Suprapubic skin (tissue), 4 donors: ENCODE measurements at regions not wholly inside any gene's neighbourhood (a gene's known extent, or its start where the extent isn't known, plus 50 kb on each side); places are given as distances from the start of the nearest gene placed in this dataset.

Source experiments
- DNase-seq, 2 donors: peaks; one replicate each; pipeline ENCODE4 v3.0.0-alpha.2; 2019; ENCODE audit warnings: low spot score in 2 of 2
- H3K27ac ChIP-seq: fragments of 200-600 bp; sonication (generic); one replicate; pipeline ENCODE4 v1.5.1; 2019
- H3K27me3 ChIP-seq: fragments of 200-600 bp; sonication (generic); one replicate; pipeline ENCODE4 v1.5.1; 2019
- H3K36me3 ChIP-seq: fragments of 200-600 bp; sonication (generic); one replicate; pipeline ENCODE4 v1.5.1; 2019
- H3K4me1 ChIP-seq: fragments of 200-600 bp; sonication (generic); one replicate; pipeline ENCODE4 v1.5.1; 2019
- H3K4me3 ChIP-seq: fragments of 200-600 bp; sonication (generic); one replicate; pipeline ENCODE4 v1.5.1; 2019; ENCODE audit warnings: mild to moderate bottlenecking
- H3K9me3 ChIP-seq: fragments of 200-600 bp; sonication (generic); one replicate; pipeline ENCODE4 v1.5.1; 2019
- EP300 ChIP-seq: sonication (generic); formaldehyde crosslinking; IDR thresholded peaks from one replicate; pipeline ENCODE4 v1.6.1; 2017; ENCODE audit warnings: antibody characterized with exemption
- POLR2A ChIP-seq, 2 donors: fragments of 450-650 bp; IDR thresholded peaks; one replicate each; pipeline ENCODE4 v1.6.1; 2017; ENCODE audit warnings: antibody characterized with exemption in 2 of 2, mild to moderate bottlenecking in 2 of 2, moderate library complexity in 2 of 2
- POLR2AphosphoS5 ChIP-seq, 3 donors: sonication (generic); formaldehyde crosslinking; IDR thresholded peaks; one replicate each; pipeline ENCODE4 v1.6.1; 2017; ENCODE audit warnings: antibody characterized with exemption in 3 of 3
- WGBS: methylation state at CpG from one replicate; pipeline ENCODE4 v1.1.5; 2018; 5-methylcytosine and 5-hydroxymethylcytosine counted together
- TF ChIP-seq, protein P1 (sequence below), 2 donors: fragments of 200-600 bp in 1 of 2; fragments of 450-650 bp in 1 of 2; sonication (generic) in 1 of 2; IDR thresholded peaks; one replicate each; pipeline ENCODE4 v1.5.1; 2016 to 2019; ENCODE audit warnings: antibody characterized with exemption in 2 of 2, mild to moderate bottlenecking in 1 of 2, moderate library complexity in 1 of 2

DNA sequence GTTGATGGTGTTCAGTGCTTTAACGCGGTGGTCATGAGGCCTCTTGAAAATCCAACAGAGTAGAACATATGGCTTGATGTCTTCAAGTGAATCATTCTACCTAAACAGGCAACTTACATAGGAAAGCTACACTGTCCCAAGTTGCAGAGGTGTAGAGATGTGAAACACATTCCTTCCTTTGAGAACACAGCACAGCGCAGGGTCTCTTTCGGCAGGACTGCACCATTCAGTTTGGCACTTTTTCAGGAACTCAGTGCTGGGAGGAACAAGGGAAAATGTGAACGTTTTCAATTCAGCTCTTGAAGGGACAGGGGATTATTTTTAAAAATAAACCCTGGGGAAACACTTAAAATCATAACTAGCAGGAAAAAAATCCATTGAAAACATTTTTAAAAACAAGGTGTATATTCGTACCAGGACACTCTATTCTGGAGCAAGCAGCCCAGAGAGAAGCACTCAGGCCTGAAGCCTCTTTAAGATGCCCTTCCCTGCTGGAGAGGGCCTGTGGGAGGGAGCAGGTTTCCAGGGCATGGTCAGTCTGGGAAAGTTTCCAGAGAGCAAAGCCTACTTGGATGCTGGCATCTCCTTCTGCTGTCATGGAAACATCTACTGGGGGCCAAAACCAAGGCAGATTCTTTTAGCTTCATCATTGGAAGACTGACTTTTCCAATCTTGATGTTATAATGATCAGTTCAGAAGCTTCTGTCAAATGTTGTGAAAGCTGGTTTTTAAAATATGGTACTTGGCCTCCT lies 60.4 kb upstream of the NPVF start:
- H3K27ac ChIP-seq, result no peak overlapping the region
- WGBS, result 76% methylated on average over 6 of the region's 6 CpGs
- H3K9me3 ChIP-seq, result no peaks in the 10 kb centered on the region

DNA sequence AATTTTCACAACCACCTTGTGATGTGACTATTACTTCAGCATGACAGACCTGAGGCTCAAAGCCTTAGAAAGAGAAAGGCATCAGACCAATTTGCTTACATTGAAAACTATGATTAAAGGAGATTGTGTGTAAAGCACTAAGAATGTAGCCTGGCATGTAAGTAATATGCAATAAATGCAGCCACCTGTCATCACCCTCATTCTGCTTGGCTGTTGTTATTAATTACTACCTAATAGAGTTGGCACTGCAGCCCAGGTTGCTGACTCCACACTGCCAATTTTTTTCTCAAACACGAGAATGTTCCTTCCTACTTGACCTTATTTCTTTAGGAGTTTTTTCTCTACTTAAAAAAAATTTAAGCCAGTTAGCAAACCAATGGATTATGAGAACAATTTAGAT lies 61.2 kb upstream of the NPVF start:
- DNase-seq, result no peak
- no peak overlapping the region for H3K27ac ChIP-seq
- H3K4me3 ChIP-seq, result no peak overlapping the region
- H3K27me3 ChIP-seq, result no peaks in the 10 kb centered on the region
- H3K9me3 ChIP-seq, result no peaks in the 10 kb centered on the region
- H3K4me1 ChIP-seq, result no peaks in the 10 kb centered on the region
- TF ChIP-seq, protein P1, sequence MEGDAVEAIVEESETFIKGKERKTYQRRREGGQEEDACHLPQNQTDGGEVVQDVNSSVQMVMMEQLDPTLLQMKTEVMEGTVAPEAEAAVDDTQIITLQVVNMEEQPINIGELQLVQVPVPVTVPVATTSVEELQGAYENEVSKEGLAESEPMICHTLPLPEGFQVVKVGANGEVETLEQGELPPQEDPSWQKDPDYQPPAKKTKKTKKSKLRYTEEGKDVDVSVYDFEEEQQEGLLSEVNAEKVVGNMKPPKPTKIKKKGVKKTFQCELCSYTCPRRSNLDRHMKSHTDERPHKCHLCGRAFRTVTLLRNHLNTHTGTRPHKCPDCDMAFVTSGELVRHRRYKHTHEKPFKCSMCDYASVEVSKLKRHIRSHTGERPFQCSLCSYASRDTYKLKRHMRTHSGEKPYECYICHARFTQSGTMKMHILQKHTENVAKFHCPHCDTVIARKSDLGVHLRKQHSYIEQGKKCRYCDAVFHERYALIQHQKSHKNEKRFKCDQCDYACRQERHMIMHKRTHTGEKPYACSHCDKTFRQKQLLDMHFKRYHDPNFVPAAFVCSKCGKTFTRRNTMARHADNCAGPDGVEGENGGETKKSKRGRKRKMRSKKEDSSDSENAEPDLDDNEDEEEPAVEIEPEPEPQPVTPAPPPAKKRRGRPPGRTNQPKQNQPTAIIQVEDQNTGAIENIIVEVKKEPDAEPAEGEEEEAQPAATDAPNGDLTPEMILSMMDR (IDR thresholded peaks at IDR 0.05), result no peak
- TF ChIP-seq POLR2A (IDR thresholded peaks at IDR 0.05) (no peak), POLR2AphosphoS5 (IDR thresholded peaks at IDR 0.05) (no peak), EP300 (no peak)
- H3K36me3 ChIP-seq, result no peaks in the 10 kb centered on the region
- 28% methylated on average over 1 of the region's 1 CpG for WGBS

More for the DNA sequence above, 60.4 kb upstream of the NPVF start:
- Histone ChIP-seq H3K36me3 (no peaks in the 10 kb centered on the region), H3K4me3 (no peak overlapping the region), H3K27me3 (no peaks in the 10 kb centered on the region), H3K4me1 (no peaks in the 10 kb centered on the region)
- no peak for DNase-seq
- TF ChIP-seq POLR2AphosphoS5 (IDR thresholded peaks at IDR 0.05) (no peak), POLR2A (IDR thresholded peaks at IDR 0.05) (no peak), EP300 (no peak)
- TF ChIP-seq, protein P1 (IDR thresholded peaks at IDR 0.05), result no peak

DNA sequence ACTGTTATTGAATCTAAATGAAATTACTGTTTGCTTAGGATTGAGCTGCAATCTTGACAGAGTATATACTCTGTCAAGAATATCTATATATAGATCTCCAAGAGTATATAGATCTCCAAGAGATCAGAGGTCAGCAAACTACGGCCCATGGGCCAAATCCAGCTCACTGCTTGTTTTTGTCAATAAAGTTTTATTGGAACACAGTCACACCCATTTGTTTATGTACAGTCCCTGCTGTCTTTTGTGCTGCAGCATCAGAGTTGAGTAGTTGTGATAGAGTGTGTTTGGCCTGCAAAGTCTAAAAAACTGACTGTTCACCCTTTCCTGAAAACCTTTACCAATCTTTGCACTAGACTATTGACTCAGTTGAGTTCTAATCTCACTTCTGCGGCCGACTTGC lies 66.3 kb upstream of the NPVF start:
- Histone ChIP-seq H3K4me3 (no peak overlapping the region), H3K36me3 (no peaks in the 10 kb centered on the region), H3K9me3 (no peaks in the 10 kb centered on the region), H3K27ac (no peak overlapping the region), H3K4me1 (no peaks in the 10 kb centered on the region), H3K27me3 (no peaks in the 10 kb centered on the region)
- DNase-seq, result no peak
- TF ChIP-seq EP300 (no peak), POLR2AphosphoS5 (IDR thresholded peaks at IDR 0.05) (no peak), POLR2A (IDR thresholded peaks at IDR 0.05) (no peak)
- TF ChIP-seq, protein P1 (IDR thresholded peaks at IDR 0.05), result no peak
- 94% methylated on average over 3 of the region's 3 CpGs for WGBS

DNA sequence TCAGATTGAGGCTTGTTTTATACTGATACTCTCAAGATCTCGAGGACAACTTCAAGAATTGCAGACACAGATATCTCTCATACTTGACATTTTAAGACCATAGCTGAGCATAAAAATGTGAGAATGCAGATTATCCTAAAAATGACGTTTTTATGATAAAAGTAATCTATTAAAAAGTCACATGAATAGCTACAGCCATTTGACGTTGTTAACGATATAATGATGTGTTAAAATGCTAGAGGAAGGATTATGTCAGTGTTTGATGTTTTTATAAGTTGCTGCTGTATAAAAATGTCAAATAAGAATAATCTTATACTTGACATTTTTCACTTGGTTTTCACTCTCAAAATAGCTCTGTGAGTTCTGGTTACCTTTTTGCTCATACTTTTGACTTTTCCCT lies 67.1 kb upstream of the NPVF start:
- no peaks in the 10 kb centered on the region for H3K36me3 ChIP-seq
- H3K9me3 ChIP-seq, result no peaks in the 10 kb centered on the region
- H3K27ac ChIP-seq, result no peak overlapping the region
- TF ChIP-seq EP300 (no peak), POLR2A (IDR thresholded peaks at IDR 0.05) (no peak), POLR2AphosphoS5 (IDR thresholded peaks at IDR 0.05) (no peak)
- TF ChIP-seq, protein P1 (IDR thresholded peaks at IDR 0.05), result no peak
- no peaks in the 10 kb centered on the region for H3K27me3 ChIP-seq
- no peaks in the 10 kb centered on the region for H3K4me1 ChIP-seq
- DNase-seq, result no peak
- no peak overlapping the region for H3K4me3 ChIP-seq
- WGBS, result 62% methylated on average over 4 of the region's 4 CpGs

DNA sequence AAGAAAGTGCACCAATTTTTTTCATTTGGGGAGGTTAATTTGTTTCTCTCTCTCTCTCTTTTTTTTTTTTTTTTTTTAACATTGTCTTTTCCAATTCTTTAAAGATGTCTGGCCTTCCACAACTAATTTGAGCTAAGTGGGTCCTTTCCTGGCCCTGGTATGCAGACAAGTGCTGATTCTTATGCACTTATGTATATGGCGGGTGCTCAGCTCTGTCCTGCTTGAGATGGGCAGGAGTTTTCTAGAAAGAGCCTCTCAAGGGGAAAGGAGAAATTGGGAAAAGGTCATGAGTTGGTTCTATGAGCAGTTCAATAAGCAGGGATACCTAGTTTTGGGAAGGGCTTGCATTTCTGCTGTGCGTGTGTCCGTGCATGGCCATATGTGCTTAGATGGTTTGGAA lies 67.8 kb upstream of the NPVF start:
- Histone ChIP-seq H3K27me3 (no peaks in the 10 kb centered on the region), H3K4me1 (no peaks in the 10 kb centered on the region), H3K4me3 (no peak overlapping the region), H3K36me3 (no peaks in the 10 kb centered on the region), H3K9me3 (no peaks in the 10 kb centered on the region), H3K27ac (no peak overlapping the region)
- TF ChIP-seq EP300 (no peak), POLR2A (IDR thresholded peaks at IDR 0.05) (no peak), POLR2AphosphoS5 (IDR thresholded peaks at IDR 0.05) (no peak)
- TF ChIP-seq, protein P1 (IDR thresholded peaks at IDR 0.05), result no peak
- WGBS, result 92% methylated on average over 3 of the region's 3 CpGs
- no peak for DNase-seq
